AML-193 (cell line): ENCODE measurements at regions not wholly inside any gene's neighbourhood (a gene's known extent, or its start where the extent isn't known, plus 50 kb on each side); places are given as distances from the start of the nearest gene placed in this dataset.
"Not testable (repeated sequence)": the region's sequence is repeated elsewhere in the genome, so short reads cannot be mapped to it uniquely, and the experiment has no call there.

Experiments used
- DNase-seq, 2 experiments: peaks; one replicate each; lab custom pipeline; 2025; lab: John Stamatoyannopoulos, UW

DNA sequence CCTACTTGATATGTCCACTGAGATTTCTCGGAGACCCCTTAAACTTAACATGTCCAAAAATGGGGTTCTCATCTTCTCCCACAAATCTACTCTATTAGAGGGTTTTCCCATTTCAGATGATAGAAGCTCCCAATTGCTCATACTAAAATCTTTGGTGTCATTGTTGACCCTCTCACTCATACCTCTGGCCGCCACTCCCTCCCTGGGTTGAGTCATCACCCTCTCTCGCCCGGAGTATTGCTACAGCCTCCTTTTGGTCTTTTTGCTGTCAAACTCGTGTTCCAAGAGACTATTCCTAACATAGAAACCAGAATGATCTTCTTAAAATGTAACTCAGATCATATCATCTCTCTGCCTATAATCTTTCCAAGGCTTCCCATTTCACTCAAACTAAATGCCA lies 91.0 kb upstream of the GNAQ start:
- no peak for DNase-seq

- peak; percentile 60 to 76 for DNase-seq
These were observed 89.9 kb upstream of the GNAQ start for GRCh38 chr9:78121488-78121887.

DNA sequence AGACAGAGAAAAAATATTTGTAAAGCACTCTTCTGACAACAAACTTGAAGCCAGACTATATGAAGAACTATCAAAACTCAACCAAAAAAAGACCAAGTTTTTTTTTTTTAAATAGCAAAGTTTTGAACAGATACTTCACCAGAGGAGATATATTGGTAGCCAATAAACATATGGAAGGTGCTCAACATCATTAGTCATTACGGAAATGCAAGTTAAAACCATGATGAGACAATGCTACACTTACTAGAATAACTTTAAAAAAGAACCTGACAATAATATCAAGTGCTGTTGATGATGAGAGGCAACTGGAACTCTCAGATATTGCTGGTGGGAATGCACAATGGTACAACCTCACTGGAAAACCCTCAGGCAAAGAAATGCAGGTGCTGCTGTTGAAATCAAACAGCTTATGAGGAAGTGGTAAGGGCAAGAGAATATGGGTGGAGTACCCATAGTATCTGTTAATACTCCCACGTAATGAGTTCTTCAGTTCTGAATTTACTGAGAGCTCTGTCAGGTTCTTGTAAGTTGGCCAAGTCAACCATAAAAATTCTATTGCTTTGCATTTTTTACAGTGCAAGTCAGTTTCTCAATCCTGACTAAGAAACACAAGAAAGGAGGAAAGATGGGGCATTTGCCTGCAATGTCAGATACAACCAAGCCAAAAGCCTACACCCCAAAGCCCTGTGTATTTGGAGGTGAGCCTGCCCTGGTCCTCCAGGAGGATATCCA lies 87.3 kb upstream of the GNAQ start:
- peak; percentile 87 to 88 for DNase-seq

DNA sequence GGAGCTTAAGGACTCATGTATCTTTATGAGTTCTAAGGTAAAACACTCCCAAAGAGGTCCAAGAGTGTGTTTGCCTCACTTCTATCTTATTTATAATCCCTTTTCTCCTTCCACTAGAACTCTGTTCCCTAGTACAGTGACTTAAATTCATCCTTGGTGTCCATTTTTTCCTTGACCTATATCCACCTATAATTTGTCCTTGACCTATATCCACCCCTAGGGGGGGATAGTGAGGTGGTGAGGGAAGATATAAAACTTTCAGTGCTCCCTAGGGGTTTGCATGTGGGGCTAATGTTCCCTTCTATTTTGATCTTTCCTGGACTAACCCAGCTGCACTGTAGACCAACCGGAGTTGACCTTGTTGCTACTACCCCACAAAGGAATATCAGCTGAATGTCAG lies 83.5 kb upstream of the GNAQ start:
- peak in 1 of 2 experiments; percentile 12 for DNase-seq

DNA sequence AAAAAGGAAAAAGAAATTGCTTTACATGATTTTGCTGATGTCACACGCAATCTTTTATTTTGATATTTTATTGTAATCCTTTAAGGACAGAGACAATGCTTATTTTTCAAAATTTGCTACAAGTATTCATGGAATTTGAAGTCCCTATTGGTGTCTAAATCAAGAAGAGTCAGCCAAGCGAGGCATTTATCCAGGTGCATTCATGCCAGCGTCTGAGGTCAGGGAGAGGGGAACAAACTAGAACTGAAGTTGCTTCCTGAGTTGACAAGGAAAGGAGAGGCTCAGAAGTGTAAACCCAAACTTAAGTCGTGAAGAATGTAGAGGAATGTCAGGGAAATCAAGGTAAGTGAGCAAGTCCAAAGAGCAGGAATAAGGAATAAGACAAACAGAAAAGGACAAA lies 83.0 kb upstream of the GNAQ start:
- no peak for DNase-seq

DNA sequence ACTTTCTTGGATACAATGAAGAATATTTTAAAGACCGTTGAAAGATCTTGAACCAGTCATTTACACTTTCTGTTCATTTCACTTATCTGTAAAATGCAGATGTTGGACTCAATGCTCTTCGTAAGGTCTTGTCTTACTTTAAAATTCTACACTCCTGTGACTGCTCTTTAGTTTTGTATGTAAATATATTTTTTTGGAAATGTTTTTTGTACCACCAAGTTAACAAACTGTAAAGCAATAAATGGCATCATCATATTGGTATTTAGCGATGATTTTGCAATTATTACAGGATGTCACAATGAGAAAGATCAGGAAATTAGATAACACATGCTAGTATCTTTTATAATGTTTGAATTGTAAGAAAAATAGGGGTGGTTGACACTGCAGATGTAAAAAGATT lies 80.8 kb upstream of the GNAQ start:
- no peak for DNase-seq

DNA sequence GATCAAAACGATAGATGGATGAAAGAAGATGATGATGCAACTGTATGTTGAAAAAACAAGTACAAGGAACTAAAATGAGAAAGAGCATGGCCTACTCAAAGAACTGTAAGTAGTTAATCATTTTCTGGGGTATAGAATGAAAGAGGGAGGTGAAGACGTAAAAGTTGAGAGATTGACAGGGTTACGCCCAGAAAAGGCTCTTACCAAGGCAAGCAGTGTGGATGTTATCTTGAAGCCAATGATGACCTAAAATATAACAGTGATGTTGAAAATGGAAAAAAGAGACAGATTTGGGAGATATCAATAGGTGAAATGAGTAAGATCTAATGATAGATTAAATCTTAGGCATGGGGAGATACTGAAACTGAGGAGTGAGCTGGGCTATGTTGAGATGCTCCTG lies 80.4 kb upstream of the GNAQ start:
- DNase-seq = no peak

DNA sequence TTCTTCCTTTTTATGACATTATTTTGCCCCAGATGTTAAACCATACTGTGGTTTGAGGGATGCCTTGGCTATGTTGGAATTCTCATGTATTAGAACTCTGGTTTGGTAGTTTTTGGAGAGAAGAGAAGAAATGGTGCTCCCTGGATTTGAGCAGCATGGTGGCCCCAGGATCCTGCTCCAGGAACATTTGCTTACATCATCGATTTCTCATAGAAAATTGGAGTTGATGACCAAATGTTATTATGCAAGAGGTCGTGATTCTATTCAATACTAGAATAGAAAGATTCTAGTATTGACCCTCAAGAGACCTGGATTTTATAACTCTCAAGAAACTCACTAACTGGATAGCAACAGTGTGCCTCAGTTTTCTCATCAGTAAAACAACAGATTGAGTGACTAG lies 77.5 kb upstream of the GNAQ start:
- DNase-seq = peak; percentile 44 to 46

DNA sequence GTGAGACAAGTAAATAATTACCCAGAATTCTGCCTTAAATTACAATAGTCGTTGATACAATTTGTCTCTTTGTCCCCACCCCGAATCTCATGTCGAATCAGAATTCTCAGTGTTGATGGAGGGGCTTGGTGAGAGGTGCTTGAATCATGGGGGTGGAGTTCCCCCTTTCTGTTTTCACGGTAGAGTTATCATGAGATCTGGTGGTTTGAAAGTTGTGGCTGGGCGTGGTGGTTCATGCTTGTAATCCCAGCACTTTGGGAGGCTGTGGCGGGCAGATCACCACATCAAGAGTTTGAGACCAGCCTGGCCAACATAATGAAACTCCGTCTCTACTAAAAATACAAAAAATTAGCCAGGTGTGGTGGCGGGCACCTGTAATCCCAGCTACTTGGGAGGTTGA lies 75.0 kb upstream of the GNAQ start:
- not testable (repeated sequence) for DNase-seq

- DNase-seq = peak; percentile 96 to 98
These were observed 72.4 kb upstream of the GNAQ start for GRCh38 chr9:78103971-78104433.

GRCh38 chr9:78101247-78101646 lies 69.6 kb upstream of the GNAQ start:
- no peak for DNase-seq

- peak; percentile 82 to 85 for DNase-seq
These were observed 65.9 kb upstream of the GNAQ start for GRCh38 chr9:78097541-78097940.

- no peak for DNase-seq
These were observed 60.1 kb upstream of the GNAQ start for GRCh38 chr9:78091731-78092130.

- no peak for DNase-seq
These were observed 57.5 kb upstream of the GNAQ start for GRCh38 chr9:78089111-78089510.

GRCh38 chr9:78088190-78088589 lies 56.6 kb upstream of the GNAQ start:
- not testable (repeated sequence) for DNase-seq
